DND-41 (cell line): ENCODE measurements at regions not wholly inside any gene's neighbourhood (a gene's known extent, or its start where the extent isn't known, plus 50 kb on each side); places are given as distances from the start of the nearest gene placed in this dataset.
"Not testable (repeated sequence)": the region's sequence is repeated elsewhere in the genome, so short reads cannot be mapped to it uniquely, and the experiment has no call there.

ENCODE experiments used
- ATAC-seq: fragments of 200-7000 bp; cut with Tn5 transposase; 3 replicates; pipeline ENCODE4 v1.9.1; 2021; ENCODE audit warnings: low read depth; ENCODE audit not compliant: insufficient read depth
- DNase-seq: peaks from one replicate; pipeline ENCODE4 v3.0.0-alpha.2; 2020
- H2AFZ ChIP-seq: 2 replicates; pipeline ENCODE4 v1.6.0; 2012; ENCODE audit warnings: low read depth, low read length
- H3K27ac ChIP-seq: 2 replicates; pipeline ENCODE4 v1.5.1; 2012; ENCODE audit warnings: low read length, inconsistent platforms
- H3K27me3 ChIP-seq: fragments of 200-600 bp; sonication (generic); 2 replicates; pipeline ENCODE4 v1.6.0; 2012; ENCODE audit warnings: low read length, mild to moderate bottlenecking, inconsistent platforms; ENCODE audit not compliant: insufficient read depth, poor library complexity
- H3K36me3 ChIP-seq: 2 replicates; pipeline ENCODE4 v1.5.1; 2012; ENCODE audit warnings: low read length, inconsistent platforms; ENCODE audit not compliant: insufficient read depth
- H3K4me1 ChIP-seq: 2 replicates; pipeline ENCODE4 v1.5.1; 2012; ENCODE audit warnings: mild to moderate bottlenecking, low read length; ENCODE audit not compliant: insufficient read depth
- H3K4me2 ChIP-seq: 2 replicates; pipeline ENCODE4 v1.6.0; 2012; ENCODE audit warnings: mild to moderate bottlenecking, moderate library complexity, low read length, inconsistent platforms; ENCODE audit not compliant: insufficient read depth
- H3K4me3 ChIP-seq, 2 experiments: fragments of 200-600 bp in 1 of 2; shearing (Covaris generic) in 1 of 2; 2 replicates each; pipeline ENCODE4 v1.5.1; 2012 to 2016; ENCODE audit warnings: inconsistent platforms in 2 of 2, low read length in 2 of 2, mild to moderate bottlenecking in 2 of 2, low read depth in 1 of 2, moderate library complexity in 1 of 2
- H3K79me2 ChIP-seq: 2 replicates; pipeline ENCODE4 v1.6.0; 2012; ENCODE audit warnings: low read length, inconsistent platforms; ENCODE audit not compliant: insufficient read depth
- H3K9ac ChIP-seq: 2 replicates; pipeline ENCODE4 v1.6.0; 2012; ENCODE audit warnings: low read depth, mild to moderate bottlenecking, inconsistent platforms, low read length, moderate library complexity
- H3K9me3 ChIP-seq: 2 replicates; pipeline ENCODE4 v1.5.1; 2012; ENCODE audit warnings: low read length, moderate library complexity, mild to moderate bottlenecking, inconsistent platforms; ENCODE audit not compliant: insufficient read depth, severe bottlenecking
- H4K20me1 ChIP-seq: 2 replicates; pipeline ENCODE4 v1.6.0; 2012; ENCODE audit warnings: low read length; ENCODE audit not compliant: insufficient read depth
- CTCF ChIP-seq: IDR thresholded peaks from 2 replicates; pipeline ENCODE4 v1.5.1; 2012; ENCODE audit warnings: borderline replicate concordance, low read length, moderate library complexity, mild to moderate bottlenecking; ENCODE audit not compliant: poor library complexity, severe bottlenecking; ENCODE audit errors: extremely low read depth
- EZH2 ChIP-seq: IDR thresholded peaks from 3 replicates; pipeline ENCODE4 v1.6.1; 2012; ENCODE audit warnings: borderline replicate concordance, low read depth, mild to moderate bottlenecking, moderate library complexity, low read length, inconsistent platforms; ENCODE audit not compliant: severe bottlenecking

- Histone ChIP-seq H4K20me1 (no peaks in the 10 kb centered on the region; the same call in 1 of the 2 replicates), H3K79me2 (no peaks in the 10 kb centered on the region), H3K9ac (no peak overlapping the region), H3K36me3 (no peaks in the 10 kb centered on the region), H3K4me2 (no peak overlapping the region), H3K27ac (no peak overlapping the region), H3K4me3 (no peak overlapping the region), H3K4me1 (no peaks in the 10 kb centered on the region), H3K9me3 (no peaks in the 10 kb centered on the region), H2AFZ (no peak overlapping the region), H3K27me3 (peaks cover 7% of the 10 kb centered on the region)
- ATAC-seq (no peak), DNase-seq (no peak)
- TF ChIP-seq CTCF = no peak
- TF ChIP-seq EZH2 = no peak
Observed at GRCh38 chr22:47407461-47408025, 645.1 kb downstream of the TBC1D22A start.

GRCh38 chr22:47406896-47407295 lies 644.4 kb downstream of the TBC1D22A start:
- H3K9ac ChIP-seq = no peak overlapping the region
- H2AFZ ChIP-seq = no peak overlapping the region
- no peak overlapping the region for H3K4me2 ChIP-seq
- no peaks in the 10 kb centered on the region; the same call in 1 of the 2 replicates for H4K20me1 ChIP-seq
- peaks cover 7% of the 10 kb centered on the region for H3K27me3 ChIP-seq
- H3K4me1 ChIP-seq = no peaks in the 10 kb centered on the region
- H3K4me3 ChIP-seq = no peak overlapping the region
- H3K27ac ChIP-seq = no peak overlapping the region
- TF ChIP-seq EZH2 (no peak), CTCF (no peak)
- no peaks in the 10 kb centered on the region for H3K9me3 ChIP-seq
- no peaks in the 10 kb centered on the region for H3K36me3 ChIP-seq
- H3K79me2 ChIP-seq = no peaks in the 10 kb centered on the region
- ATAC-seq (no peak), DNase-seq (no peak)

GRCh38 chr22:47406180-47406834 lies 643.9 kb downstream of the TBC1D22A start:
- Histone ChIP-seq H3K9me3 (no peaks in the 10 kb centered on the region), H3K27me3 (peaks cover 7% of the 10 kb centered on the region), H3K9ac (no peak overlapping the region), H4K20me1 (no peaks in the 10 kb centered on the region; the same call in 1 of the 2 replicates), H3K79me2 (no peaks in the 10 kb centered on the region), H3K4me1 (no peaks in the 10 kb centered on the region), H3K27ac (no peak overlapping the region), H2AFZ (no peak overlapping the region), H3K4me3 (no peak overlapping the region), H3K36me3 (no peaks in the 10 kb centered on the region), H3K4me2 (no peak overlapping the region)
- ATAC-seq (no peak), DNase-seq (no peak)
- TF ChIP-seq EZH2 (no peak), CTCF (no peak)

- H3K36me3 ChIP-seq, H3K27me3 ChIP-seq, H4K20me1 ChIP-seq, H3K4me1 ChIP-seq, H3K9ac ChIP-seq, H3K27ac ChIP-seq, H3K4me2 ChIP-seq, H3K79me2 ChIP-seq, H2AFZ ChIP-seq, DNase-seq, ATAC-seq, H3K9me3 ChIP-seq, H3K4me3 ChIP-seq: not testable (repeated sequence)
Observed at GRCh38 chr22:47405222-47405621, 642.8 kb downstream of the TBC1D22A start.
